HAP-1 (cell line): ENCODE measurements at regions not wholly inside any gene's neighbourhood (a gene's known extent, or its start where the extent isn't known, plus 50 kb on each side); places are given as distances from the start of the nearest gene placed in this dataset.
"Not testable (repeated sequence)": the region's sequence is repeated elsewhere in the genome, so short reads cannot be mapped to it uniquely, and the experiment has no call there.

Source experiments
- DNase-seq, 2 experiments: peaks; one replicate each; pipeline ENCODE4 v3.0.0-alpha.2; 2016 to 2020; ENCODE audit warnings: low spot score in 2 of 2
- H3K27me3 ChIP-seq: fragments of 250-450 bp; sonication (Bioruptor Pico); 2 replicates; pipeline ENCODE4 v1.5.1; 2020; ENCODE audit warnings: low read depth, mild to moderate bottlenecking, moderate library complexity
- H3K36me3 ChIP-seq: fragments of 250-450 bp; sonication (Bioruptor Pico); replicated peaks from 2 replicates; pipeline ENCODE4 v1.5.1; 2020; ENCODE audit warnings: mild to moderate bottlenecking
- H3K4me1 ChIP-seq: fragments of 250-450 bp; sonication (Bioruptor Pico); 2 replicates; pipeline ENCODE4 v1.5.1; 2020; ENCODE audit warnings: mild to moderate bottlenecking
- H3K4me3 ChIP-seq: fragments of 250-450 bp; sonication (Bioruptor Pico); 2 replicates; pipeline ENCODE4 v1.5.1; 2020; ENCODE audit warnings: mild to moderate bottlenecking, moderate library complexity
- H3K9me3 ChIP-seq: fragments of 250-450 bp; sonication (Bioruptor Pico); 2 replicates; pipeline ENCODE4 v1.5.1; 2020; ENCODE audit warnings: mild to moderate bottlenecking, moderate library complexity
- in situ Hi-C: fragments of 300-500 bp; cut with MboI; formaldehyde crosslinking; loops from 3 replicates; pipeline ENCODE4 v1.14.3; 2020; ENCODE audit warnings: low sequenced_read_pairs, inconsistent platforms, mixed read lengths

DNA sequence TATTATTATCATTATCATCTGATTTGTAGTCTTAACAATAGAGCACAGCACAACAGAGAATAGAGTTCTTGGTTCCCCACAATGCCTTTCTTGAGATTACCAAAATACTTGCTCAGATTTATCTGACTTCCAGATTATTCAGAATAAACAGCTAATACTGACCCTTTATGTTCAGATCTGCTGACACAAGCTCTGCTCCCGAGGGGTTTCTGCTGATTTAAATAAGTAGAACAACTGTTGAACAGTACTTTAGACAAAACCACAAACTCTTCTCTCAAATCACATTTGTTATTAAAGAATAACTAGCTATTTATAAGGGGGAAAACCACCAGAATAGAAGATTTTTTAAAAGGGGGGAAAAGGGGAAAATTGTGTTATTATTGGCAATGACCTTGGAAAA is 380.2 kb upstream of the ATP11B start:
- no peak overlapping the region for H3K4me3 ChIP-seq

GRCh38 chr3:182413682-182414081 is 379.6 kb upstream of the ATP11B start:
- peaks cover 5% of the 10 kb centered on the region; the same call in 1 of the 2 replicates for H3K27me3 ChIP-seq
- H3K4me1 ChIP-seq, result no peaks in the 10 kb centered on the region
- no peak for DNase-seq
- no peaks in the 10 kb centered on the region for H3K36me3 ChIP-seq
- no peaks in the 10 kb centered on the region for H3K9me3 ChIP-seq
- in situ Hi-C loops, result no loop called here
- no peak overlapping the region for H3K4me3 ChIP-seq

More for the DNA sequence above, 380.2 kb upstream of the ATP11B start:
- no peaks in the 10 kb centered on the region for H3K36me3 ChIP-seq
- no peak for DNase-seq
- no peaks in the 10 kb centered on the region for H3K4me1 ChIP-seq
- peaks cover 5% of the 10 kb centered on the region; the same call in 1 of the 2 replicates for H3K27me3 ChIP-seq
- in situ Hi-C loops, result no loop called here
- no peaks in the 10 kb centered on the region for H3K9me3 ChIP-seq

- Histone ChIP-seq H3K36me3 (no peaks in the 10 kb centered on the region), H3K4me1 (no peaks in the 10 kb centered on the region), H3K4me3 (no peak overlapping the region), H3K9me3 (no peaks in the 10 kb centered on the region), H3K27me3 (peaks cover 5% of the 10 kb centered on the region; the same call in 1 of the 2 replicates)
- DNase-seq, result no peak
- in situ Hi-C loops, result no loop called here
These were observed 378.7 kb upstream of the ATP11B start for GRCh38 chr3:182414586-182414985.

DNA sequence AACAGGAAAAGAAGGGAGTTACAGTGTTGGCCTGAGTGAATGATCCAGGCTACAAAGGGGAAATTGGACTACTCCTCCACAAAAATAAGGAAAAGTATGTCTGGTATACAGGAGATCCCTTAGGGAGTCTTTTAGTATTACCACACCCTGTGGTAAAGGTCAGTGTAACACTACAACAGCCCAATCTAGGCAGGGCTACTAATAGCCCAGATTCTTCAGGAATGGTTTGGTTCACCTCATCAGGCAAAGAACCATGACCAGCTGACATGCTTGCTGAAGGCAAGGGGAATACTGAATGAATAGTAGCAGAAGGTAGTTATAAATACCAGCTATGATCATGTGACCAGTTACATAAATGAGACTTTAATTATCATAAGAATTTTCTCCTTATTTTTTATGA is 372.6 kb upstream of the ATP11B start:
- DNase-seq, result no peak
- Histone ChIP-seq H3K4me3 (no peak overlapping the region), H3K27me3 (peaks cover 2% of the 10 kb centered on the region; the same call in 1 of the 2 replicates), H3K36me3 (no peaks in the 10 kb centered on the region), H3K4me1 (no peaks in the 10 kb centered on the region), H3K9me3 (no peaks in the 10 kb centered on the region)
- in situ Hi-C loops, result no loop called here

DNA sequence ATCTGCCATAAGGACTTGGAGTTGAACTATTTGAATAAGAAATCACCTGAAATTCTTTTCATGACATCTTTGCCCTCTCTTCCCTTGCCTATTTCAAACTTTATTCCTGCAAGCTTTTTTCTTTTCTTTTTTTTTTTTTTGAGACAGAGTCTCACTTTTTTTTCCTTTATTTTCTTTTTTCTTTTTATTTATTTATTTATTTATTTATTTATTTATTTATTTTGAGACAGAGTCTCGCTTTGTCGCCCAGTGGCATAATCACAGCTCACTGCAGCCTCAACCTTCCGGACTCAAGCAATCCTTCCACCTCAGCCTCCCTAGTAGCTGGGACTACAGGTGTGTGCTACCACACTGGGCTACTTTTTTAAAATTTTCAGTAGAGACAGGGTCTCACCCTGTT is 369.3 kb upstream of the ATP11B start:
- in situ Hi-C loops, result no loop called here

GRCh38 chr3:182425926-182426718 is 367.2 kb upstream of the ATP11B start:
- DNase-seq, H3K4me3 ChIP-seq, H3K36me3 ChIP-seq, H3K9me3 ChIP-seq, in situ Hi-C loops, H3K4me1 ChIP-seq, H3K27me3 ChIP-seq: not testable (repeated sequence)

More for the DNA sequence above, 369.3 kb upstream of the ATP11B start:
- Histone ChIP-seq H3K4me3 (no peak overlapping the region), H3K36me3 (no peaks in the 10 kb centered on the region), H3K27me3 (no peaks in the 10 kb centered on the region), H3K4me1 (no peaks in the 10 kb centered on the region), H3K9me3 (no peaks in the 10 kb centered on the region)
- DNase-seq, result no peak

DNA sequence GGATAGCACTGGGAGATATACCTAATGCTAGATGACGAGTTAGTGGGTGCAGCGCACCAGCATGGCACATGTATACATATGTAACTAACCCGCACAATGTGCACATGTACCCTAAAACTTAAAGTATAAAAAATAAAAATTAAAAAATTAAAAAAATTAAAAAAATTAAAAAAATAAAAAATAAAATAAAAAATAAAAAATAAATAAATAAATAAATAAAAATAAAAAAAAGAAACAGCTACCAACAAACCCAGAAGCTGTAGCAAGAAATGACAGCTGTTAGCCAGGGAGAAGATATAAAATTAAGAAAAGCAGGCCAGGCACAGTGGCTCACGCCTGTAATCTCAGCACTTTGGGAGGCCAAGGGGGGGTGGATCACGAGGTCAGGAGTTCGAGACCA is 361.3 kb upstream of the ATP11B start:
- H3K4me1 ChIP-seq, H3K9me3 ChIP-seq, in situ Hi-C loops, H3K36me3 ChIP-seq, H3K27me3 ChIP-seq, H3K4me3 ChIP-seq, DNase-seq: not testable (repeated sequence)

DNA sequence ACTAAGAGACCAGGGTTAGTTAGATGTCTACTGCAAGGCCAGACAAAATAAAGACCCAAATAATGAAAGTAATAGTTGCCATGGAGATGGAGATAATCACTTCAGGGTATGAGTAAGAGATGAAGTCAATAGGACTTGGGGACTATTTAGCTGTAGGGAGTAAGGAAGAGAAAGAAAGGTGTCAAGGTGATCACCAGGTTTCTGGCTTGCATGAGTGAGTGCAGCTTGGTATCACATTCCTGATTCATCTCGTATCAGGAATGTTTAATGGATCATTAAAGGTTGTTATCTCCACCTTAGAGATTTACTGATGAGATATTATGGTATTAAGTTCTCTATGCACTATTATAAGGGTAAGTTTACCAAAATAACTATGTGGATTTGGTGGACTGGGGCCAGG is 357.4 kb upstream of the ATP11B start:
- H3K36me3 ChIP-seq, result no peaks in the 10 kb centered on the region
- H3K9me3 ChIP-seq, result no peaks in the 10 kb centered on the region
- no peak overlapping the region for H3K4me3 ChIP-seq
- 0 out of 2 replicates have a peak, but pooled peaks cover 2% of the 10 kb centered on the region for H3K27me3 ChIP-seq
- H3K4me1 ChIP-seq, result no peaks in the 10 kb centered on the region
- in situ Hi-C loops, result no loop called here
- DNase-seq, result no peak

GRCh38 chr3:182436547-182436946 is 356.8 kb upstream of the ATP11B start:
- Histone ChIP-seq H3K9me3 (no peaks in the 10 kb centered on the region), H3K36me3 (no peaks in the 10 kb centered on the region), H3K27me3 (0 out of 2 replicates have a peak, but pooled peaks cover 2% of the 10 kb centered on the region), H3K4me3 (no peak overlapping the region), H3K4me1 (no peaks in the 10 kb centered on the region)
- in situ Hi-C loops, result no loop called here
- DNase-seq, result no peak

DNA sequence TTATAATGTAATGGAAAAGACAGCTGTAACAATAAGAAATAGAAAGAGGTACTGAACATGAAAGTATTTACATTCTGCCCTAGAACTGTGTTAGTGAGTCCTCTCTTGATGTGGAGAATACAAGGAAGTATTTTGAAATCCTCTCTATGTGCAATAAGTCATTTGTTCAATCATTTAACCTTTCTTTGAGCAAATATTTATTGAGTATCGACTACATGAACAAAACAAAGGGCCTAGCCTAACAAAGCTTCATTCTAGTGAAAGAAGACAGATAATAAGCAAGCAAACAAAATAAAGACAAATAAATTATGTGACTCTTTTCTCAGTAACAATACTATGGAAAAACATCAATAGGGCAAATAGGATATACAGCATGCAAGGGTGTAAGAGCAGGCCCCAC is 354.9 kb upstream of the ATP11B start:
- 0 out of 2 replicates have a peak, but pooled peaks cover 2% of the 10 kb centered on the region for H3K27me3 ChIP-seq
- DNase-seq, result no peak
- no peaks in the 10 kb centered on the region for H3K36me3 ChIP-seq
- no peaks in the 10 kb centered on the region for H3K9me3 ChIP-seq
- no peak overlapping the region for H3K4me3 ChIP-seq
- in situ Hi-C loops, result no loop called here
- no peaks in the 10 kb centered on the region for H3K4me1 ChIP-seq

GRCh38 chr3:182440101-182440500 is 353.2 kb upstream of the ATP11B start:
- no peak for DNase-seq
- Histone ChIP-seq H3K9me3 (no peaks in the 10 kb centered on the region), H3K4me1 (no peaks in the 10 kb centered on the region), H3K27me3 (peaks cover 4% of the 10 kb centered on the region; the same call in 1 of the 2 replicates), H3K36me3 (no peaks in the 10 kb centered on the region), H3K4me3 (no peak overlapping the region)
- in situ Hi-C loops, result no loop called here

- Histone ChIP-seq H3K27me3 (peaks cover 8% of the 10 kb centered on the region), H3K4me1 (no peaks in the 10 kb centered on the region), H3K4me3 (no peak overlapping the region), H3K9me3 (no peaks in the 10 kb centered on the region), H3K36me3 (no peaks in the 10 kb centered on the region)
- in situ Hi-C loops, result no loop called here
- no peak for DNase-seq
These were observed 347.7 kb upstream of the ATP11B start for GRCh38 chr3:182445576-182445975.

GRCh38 chr3:182450942-182451787 is 342.1 kb upstream of the ATP11B start:
- Histone ChIP-seq H3K4me3 (no peak overlapping the region), H3K9me3 (no peaks in the 10 kb centered on the region), H3K27me3 (peaks cover 3% of the 10 kb centered on the region), H3K36me3 (no peaks in the 10 kb centered on the region), H3K4me1 (no peaks in the 10 kb centered on the region)
- DNase-seq, result no peak
- in situ Hi-C loops, result no loop called here

DNA sequence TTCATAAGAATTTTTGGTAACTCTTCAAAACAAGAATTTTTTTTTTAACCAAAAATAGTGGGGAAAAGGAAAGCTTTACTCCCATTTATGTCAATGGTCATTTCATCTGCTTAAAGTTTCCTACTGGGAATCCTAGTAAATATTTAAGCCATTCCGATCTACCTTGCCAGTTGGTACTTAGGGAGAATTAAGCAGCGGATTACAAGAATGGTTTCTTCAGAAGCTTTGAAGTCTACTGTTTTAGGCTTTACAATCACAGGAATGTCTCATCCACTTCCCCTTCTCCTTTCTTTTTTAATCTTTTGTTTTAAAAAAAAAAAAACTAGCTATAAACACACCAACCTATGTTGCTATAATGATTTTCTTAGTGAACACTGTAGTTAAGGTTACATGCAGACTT is 341.4 kb upstream of the ATP11B start:
- H3K4me3 ChIP-seq, result no peak overlapping the region
- H3K36me3 ChIP-seq, result no peaks in the 10 kb centered on the region
- H3K9me3 ChIP-seq, result no peaks in the 10 kb centered on the region
- no peak for DNase-seq
- peaks cover 3% of the 10 kb centered on the region for H3K27me3 ChIP-seq
- no peaks in the 10 kb centered on the region for H3K4me1 ChIP-seq
- in situ Hi-C loops, result no loop called here
